Spleen (tissue), 11 donors: ENCODE measurements at regions not wholly inside any gene's neighbourhood (a gene's known extent, or its start where the extent isn't known, plus 50 kb on each side); places are given as distances from the start of the nearest gene placed in this dataset.

ENCODE experiments used
- DNase-seq: peaks from one replicate; pipeline ENCODE4 v3.0.0-alpha.2; 2020
- H3K27ac ChIP-seq, 8 donors: fragments of 200-600 bp; sonication (generic) in 7 of 8; 1 replicate in 4 of 8; 2 replicates in 4 of 8; pipeline versions ENCODE4 v1.5.0 to v1.8.0; 2016 to 2021; ENCODE audit warnings: inconsistent platforms in 4 of 8, mild to moderate bottlenecking in 4 of 8, moderate library complexity in 1 of 8
- H3K27me3 ChIP-seq, 7 donors: fragments of 200-600 bp; sonication (generic) in 6 of 7; replicated peaks in 1 of 7; 1 replicate in 4 of 7; 2 replicates in 3 of 7; pipeline versions ENCODE4 v1.5.0 to v1.8.0; 2016 to 2021; ENCODE audit warnings: inconsistent platforms in 3 of 7, mild to moderate bottlenecking in 1 of 7
- H3K36me3 ChIP-seq, 6 donors: fragments of 200-600 bp; sonication (generic) in 5 of 6; 1 replicate in 4 of 6; 2 replicates in 2 of 6; pipeline versions ENCODE4 v1.5.0 to v1.8.0; 2016 to 2021; ENCODE audit warnings: inconsistent platforms in 2 of 6
- H3K4me1 ChIP-seq, 6 donors: fragments of 200-600 bp; sonication (generic) in 5 of 6; 1 replicate in 3 of 6; 2 replicates in 3 of 6; pipeline versions ENCODE4 v1.5.0 to v1.8.0; 2016 to 2021; ENCODE audit warnings: inconsistent platforms in 3 of 6
- H3K4me3 ChIP-seq, 8 donors: fragments of 200-600 bp; sonication (generic) in 7 of 8; 1 replicate in 4 of 8; 2 replicates in 4 of 8; pipeline versions ENCODE4 v1.5.0 to v1.8.0; 2016 to 2021; ENCODE audit warnings: inconsistent platforms in 4 of 8, mild to moderate bottlenecking in 4 of 8, moderate library complexity in 2 of 8
- H3K9me3 ChIP-seq, 8 donors: fragments of 200-600 bp; sonication (generic) in 7 of 8; 1 replicate in 4 of 8; 2 replicates in 4 of 8; pipeline versions ENCODE4 v1.5.0 to v1.8.0; 2016 to 2021; ENCODE audit warnings: inconsistent platforms in 4 of 8
- CTCF ChIP-seq, 11 experiments: fragments of 200-600 bp in 7 of 11; fragments of 450-650 bp in 4 of 11; sonication (generic) in 4 of 11; IDR thresholded peaks in 8 of 11; conservative IDR thresholded peaks in 3 of 11; 1 replicate in 7 of 11; 2 replicates in 4 of 11; pipeline versions ENCODE4 v1.4.0 to v1.8.0; 2016 to 2021; ENCODE audit warnings: antibody characterized with exemption in 11 of 11, inconsistent platforms in 4 of 11, mild to moderate bottlenecking in 1 of 11
- POLR2A ChIP-seq, 3 donors: fragments of 450-650 bp; IDR thresholded peaks; one replicate each; pipeline ENCODE4 v1.5.1; 2017; ENCODE audit warnings: antibody characterized with exemption in 3 of 3, mild to moderate bottlenecking in 1 of 3
- POLR2AphosphoS5 ChIP-seq, 3 donors: sonication (generic); formaldehyde crosslinking; IDR thresholded peaks; one replicate each; pipeline ENCODE4 v1.5.1; 2017; ENCODE audit warnings: antibody characterized with exemption in 3 of 3
- WGBS, 5 donors: extraction: QIAGEN DNeasy Blood & Tissue Kit in 3 of 5; methylation state at CpG; one replicate each; pipeline versions ENCODE4 v1.1.5 to v1.1.7; 2013 to 2018; 5-methylcytosine and 5-hydroxymethylcytosine counted together
- intact Hi-C: fragments of 100-400 bp; cut with DNase I; formaldehyde crosslinking; loops from one replicate; pipeline ENCODE4 v1.15.0; 2023; ENCODE audit warnings: low total_unique reads
- donor health status: healthy with polysubstance abuse.
- donor health status: DM: no; HTN: no; CAD: no; lungs with moderate emphysema.
- donor health status: DM: no; HTN: no; CAD: no.
- donor health status: Bipolar disorder and iron deficiency.
- donor health status: healthy.
- donor health status: DM: no; HTN: no; CAD: no.
- donor health status: DM: yes; HTN: yes; CAD: no.

DNA sequence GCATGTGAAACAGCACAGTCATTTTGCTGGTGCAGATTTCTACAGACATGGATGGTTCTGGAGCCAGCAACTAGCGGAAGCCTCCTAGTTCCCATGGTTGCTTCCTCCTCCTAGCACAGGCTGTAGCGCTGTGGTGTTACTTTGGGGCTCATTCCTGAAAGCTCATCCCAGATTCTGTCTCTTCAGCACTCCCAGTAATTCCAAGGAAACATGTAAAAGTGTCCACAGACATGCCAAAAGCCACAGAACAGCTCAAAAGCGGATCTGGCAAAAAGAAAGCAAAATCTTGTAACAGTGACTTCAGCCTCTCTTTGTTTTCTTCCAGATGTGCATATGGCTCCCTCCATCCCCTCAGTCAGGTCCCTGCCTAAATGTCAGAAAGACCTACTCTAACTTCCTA is 144.1 kb downstream of the CEP120 start:
- Histone ChIP-seq H3K4me3 (no peak overlapping the region), H3K4me1 (no peaks in the 10 kb centered on the region), H3K27ac (no peak overlapping the region), H3K36me3 (no peaks in the 10 kb centered on the region), H3K27me3 (peaks cover 0 to 22% (median 0%) of the 10 kb centered on the region in 7 donors), H3K9me3 (no peaks in the 10 kb centered on the region)
- DNase-seq: no peak
- TF ChIP-seq CTCF (IDR thresholded peaks at IDR 0.05 in 8 of 11, conservative IDR thresholded peaks at IDR 0.05 in 3 of 11) (no peak), POLR2AphosphoS5 (IDR thresholded peaks at IDR 0.05) (no peak), POLR2A (IDR thresholded peaks at IDR 0.05) (no peak)
- WGBS, 5 donors: 85 to 95% (median 87%) methylated on average over 3 of the region's 3 CpGs
- intact Hi-C loops: no loop called here

GRCh38 chr5:123278284-123278683 is 144.9 kb downstream of the CEP120 start:
- H3K27ac ChIP-seq: no peak overlapping the region
- TF ChIP-seq CTCF (IDR thresholded peaks at IDR 0.05 in 8 of 11, conservative IDR thresholded peaks at IDR 0.05 in 3 of 11) (no peak), POLR2AphosphoS5 (IDR thresholded peaks at IDR 0.05) (no peak), POLR2A (IDR thresholded peaks at IDR 0.05) (no peak)
- H3K27me3 ChIP-seq: peaks cover 0 to 17% (median 0%) of the 10 kb centered on the region in 7 donors
- intact Hi-C loops: no loop called here
- no peak for DNase-seq
- H3K36me3 ChIP-seq: no peaks in the 10 kb centered on the region
- no peaks in the 10 kb centered on the region for H3K9me3 ChIP-seq
- WGBS, 5 donors: 80 to 91% (median 83%) methylated on average over 5 of the region's 5 CpGs
- H3K4me3 ChIP-seq: no peak overlapping the region
- H3K4me1 ChIP-seq: no peaks in the 10 kb centered on the region

GRCh38 chr5:123273984-123274383 is 149.2 kb downstream of the CEP120 start:
- 54 to 84% (median 71%) methylated on average over 3 of the region's 3 CpGs for WGBS, 5 donors
- Histone ChIP-seq H3K36me3 (no peaks in the 10 kb centered on the region), H3K27me3 (no peaks in the 10 kb centered on the region), H3K9me3 (no peaks in the 10 kb centered on the region), H3K4me1 (no peaks in the 10 kb centered on the region), H3K4me3 (no peak overlapping the region), H3K27ac (no peak overlapping the region)
- DNase-seq: no peak
- intact Hi-C loops: no loop called here
- no peak for TF ChIP-seq POLR2AphosphoS5 (IDR thresholded peaks at IDR 0.05)
- TF ChIP-seq POLR2A (IDR thresholded peaks at IDR 0.05): no peak
- no peak for TF ChIP-seq CTCF (IDR thresholded peaks at IDR 0.05 in 8 of 11, conservative IDR thresholded peaks at IDR 0.05 in 3 of 11)

- DNase-seq: no peak
- TF ChIP-seq CTCF (IDR thresholded peaks at IDR 0.05 in 8 of 11, conservative IDR thresholded peaks at IDR 0.05 in 3 of 11) (no peak), POLR2AphosphoS5 (IDR thresholded peaks at IDR 0.05) (no peak), POLR2A (IDR thresholded peaks at IDR 0.05) (no peak)
- Histone ChIP-seq H3K4me3 (no peak overlapping the region), H3K4me1 (no peaks in the 10 kb centered on the region), H3K36me3 (no peaks in the 10 kb centered on the region), H3K27ac (no peak overlapping the region), H3K27me3 (no peaks in the 10 kb centered on the region), H3K9me3 (no peaks in the 10 kb centered on the region)
- WGBS, 5 donors: 87 to 98% (median 97%) methylated on average over 2 of the region's 2 CpGs
- intact Hi-C loops: no loop called here
These were observed 150.1 kb downstream of the CEP120 start for GRCh38 chr5:123273095-123273494.
